Activated naive CD4-positive, alpha-beta T cell treated with anti-CD3 and anti-CD28 coated beads, Interleukin-2, amount 10 ng/mL, durations not matched to agents 7 days and 5 days (primary cell): ENCODE measurements at regions not wholly inside any gene's neighbourhood (a gene's known extent, or its start where the extent isn't known, plus 50 kb on each side); places are given as distances from the start of the nearest gene placed in this dataset.

ENCODE experiments used
- CTCF ChIA-PET: fragments of 350-600 bp; sonication (Branson Sonifier 250); formaldehyde crosslinking; loops from one replicate; lab custom pipeline; 2021; ENCODE audit warnings: antibody characterized with exemption; lab: Charles Lee
- DNase-seq: peaks from one replicate; pipeline ENCODE4 v3.0.0-alpha.2; 2020
- H3K27ac Mint-ChIP-seq: one replicate; pipeline ENCODE4 v1.8.0; 2021; ENCODE audit warnings: mild to moderate bottlenecking, moderate library complexity, mixed read lengths
- H3K27me3 Mint-ChIP-seq: one replicate; pipeline ENCODE4 v1.8.0; 2021; ENCODE audit warnings: mild to moderate bottlenecking, mixed read lengths
- H3K36me3 Mint-ChIP-seq: one replicate; pipeline ENCODE4 v1.8.0; 2021; ENCODE audit warnings: mixed read lengths
- H3K4me1 Mint-ChIP-seq: one replicate; pipeline ENCODE4 v1.8.0; 2021; ENCODE audit warnings: mixed read lengths
- H3K4me3 Mint-ChIP-seq: one replicate; pipeline ENCODE4 v1.8.0; 2021; ENCODE audit warnings: mild to moderate bottlenecking, moderate library complexity, mixed read lengths
- H3K9me3 Mint-ChIP-seq: one replicate; pipeline ENCODE4 v1.8.0; 2021; ENCODE audit warnings: mixed read lengths

DNA sequence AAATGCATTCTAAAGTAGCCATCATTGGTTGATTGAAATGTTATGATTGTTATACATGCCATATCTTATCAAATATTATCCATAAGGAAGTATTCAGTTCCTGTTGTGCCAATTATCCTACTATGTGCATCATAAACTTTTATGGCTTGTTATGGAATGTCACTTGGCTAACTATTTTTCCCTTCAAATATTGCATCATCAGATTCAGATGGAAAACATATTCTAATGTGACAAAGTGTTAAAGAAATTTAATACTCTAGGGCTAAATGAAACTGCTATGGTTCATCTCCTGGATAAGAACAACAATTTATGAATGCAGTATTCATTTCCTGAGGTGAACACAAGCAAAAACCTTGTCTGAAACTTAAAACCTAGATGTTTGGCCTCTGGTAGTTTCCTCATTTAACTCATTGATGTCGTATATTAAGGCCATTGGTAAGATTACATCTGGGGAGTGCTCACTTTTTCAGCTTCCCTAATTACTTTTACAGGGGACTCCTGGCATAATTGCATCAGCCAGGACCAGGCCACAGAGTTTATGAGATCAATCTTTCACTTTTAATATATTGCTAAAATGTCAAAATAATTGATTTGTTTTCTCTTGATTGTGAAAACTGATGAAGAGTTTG lies 134.9 kb upstream of the CEP162 start:
- H3K36me3 Mint-ChIP-seq = no peaks in the 10 kb centered on the region
- no peaks in the 10 kb centered on the region for H3K27me3 Mint-ChIP-seq
- no peak for DNase-seq
- no peaks in the 10 kb centered on the region for H3K9me3 Mint-ChIP-seq
- no peaks in the 10 kb centered on the region for H3K4me1 Mint-ChIP-seq
- CTCF ChIA-PET = no interaction called here
- H3K4me3 Mint-ChIP-seq = no peak overlapping the region
- no peak overlapping the region for H3K27ac Mint-ChIP-seq

GRCh38 chr6:84361372-84362192 lies 134.1 kb upstream of the CEP162 start:
- H3K4me3 Mint-ChIP-seq = no peak overlapping the region
- no peak for DNase-seq
- CTCF ChIA-PET = no interaction called here

GRCh38 chr6:84360039-84360438 lies 132.6 kb upstream of the CEP162 start:
- CTCF ChIA-PET = no interaction called here

More at GRCh38 chr6:84361372-84362192, 134.1 kb upstream of the CEP162 start:
- H3K36me3 Mint-ChIP-seq = no peaks in the 10 kb centered on the region
- no peaks in the 10 kb centered on the region for H3K4me1 Mint-ChIP-seq
- no peaks in the 10 kb centered on the region for H3K27me3 Mint-ChIP-seq
- no peak overlapping the region for H3K27ac Mint-ChIP-seq
- H3K9me3 Mint-ChIP-seq = no peaks in the 10 kb centered on the region

GRCh38 chr6:84358581-84358980 lies 131.1 kb upstream of the CEP162 start:
- Mint-ChIP-seq H3K4me1 (no peaks in the 10 kb centered on the region), H3K27me3 (no peaks in the 10 kb centered on the region), H3K36me3 (no peaks in the 10 kb centered on the region), H3K4me3 (no peak overlapping the region), H3K9me3 (no peaks in the 10 kb centered on the region), H3K27ac (no peak overlapping the region)
- CTCF ChIA-PET = no interaction called here
- no peak for DNase-seq

More at GRCh38 chr6:84360039-84360438, 132.6 kb upstream of the CEP162 start:
- DNase-seq = no peak
- Mint-ChIP-seq H3K27me3 (no peaks in the 10 kb centered on the region), H3K4me1 (no peaks in the 10 kb centered on the region), H3K4me3 (no peak overlapping the region), H3K9me3 (no peaks in the 10 kb centered on the region), H3K36me3 (no peaks in the 10 kb centered on the region), H3K27ac (no peak overlapping the region)

GRCh38 chr6:84357631-84358030 lies 130.2 kb upstream of the CEP162 start:
- DNase-seq = no peak
- Mint-ChIP-seq H3K27me3 (no peaks in the 10 kb centered on the region), H3K9me3 (no peaks in the 10 kb centered on the region), H3K27ac (no peak overlapping the region), H3K4me3 (no peak overlapping the region), H3K36me3 (no peaks in the 10 kb centered on the region), H3K4me1 (no peaks in the 10 kb centered on the region)
- CTCF ChIA-PET = no interaction called here

GRCh38 chr6:84356907-84357306 lies 129.5 kb upstream of the CEP162 start:
- Mint-ChIP-seq H3K9me3 (no peaks in the 10 kb centered on the region), H3K27me3 (no peaks in the 10 kb centered on the region), H3K4me3 (no peak overlapping the region), H3K36me3 (no peaks in the 10 kb centered on the region), H3K27ac (no peak overlapping the region), H3K4me1 (no peaks in the 10 kb centered on the region)
- CTCF ChIA-PET = no interaction called here
- no peak for DNase-seq

- no peak overlapping the region for H3K4me3 Mint-ChIP-seq
- H3K27ac Mint-ChIP-seq = no peak overlapping the region
These were observed 126.3 kb upstream of the CEP162 start for GRCh38 chr6:84353459-84354423.

DNA sequence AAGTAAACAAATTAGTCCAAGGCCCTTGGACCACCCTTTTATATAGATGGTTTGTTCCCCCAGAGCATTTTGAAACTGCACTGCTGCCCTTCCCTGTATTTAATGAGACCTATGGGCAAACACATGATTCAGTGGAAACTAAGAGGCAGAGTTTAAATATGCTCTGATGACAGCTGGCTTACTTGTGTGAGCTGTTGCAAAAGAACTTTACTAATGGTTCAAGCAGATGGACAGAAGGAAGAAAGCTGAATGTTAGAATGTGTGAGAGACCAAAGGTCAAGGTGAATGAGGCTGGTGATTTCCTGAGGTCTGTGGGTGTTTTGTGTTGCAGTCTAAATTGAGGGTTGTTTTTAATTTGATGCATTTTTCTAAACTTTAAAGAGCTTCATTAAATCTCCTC lies 123.0 kb upstream of the CEP162 start:
- CTCF ChIA-PET = no interaction called here
- Mint-ChIP-seq H3K4me3 (no peak overlapping the region), H3K36me3 (no peaks in the 10 kb centered on the region), H3K9me3 (no peaks in the 10 kb centered on the region), H3K4me1 (no peaks in the 10 kb centered on the region), H3K27ac (no peak overlapping the region), H3K27me3 (no peaks in the 10 kb centered on the region)
- no peak for DNase-seq

More at GRCh38 chr6:84353459-84354423, 126.3 kb upstream of the CEP162 start:
- CTCF ChIA-PET = no interaction called here
- H3K36me3 Mint-ChIP-seq = no peaks in the 10 kb centered on the region
- H3K9me3 Mint-ChIP-seq = no peaks in the 10 kb centered on the region
- no peaks in the 10 kb centered on the region for H3K27me3 Mint-ChIP-seq
- H3K4me1 Mint-ChIP-seq = no peaks in the 10 kb centered on the region
- DNase-seq = no peak

- Mint-ChIP-seq H3K4me3 (no peak overlapping the region), H3K27ac (no peak overlapping the region), H3K36me3 (no peaks in the 10 kb centered on the region), H3K4me1 (no peaks in the 10 kb centered on the region), H3K9me3 (no peaks in the 10 kb centered on the region), H3K27me3 (no peaks in the 10 kb centered on the region)
- CTCF ChIA-PET = no interaction called here
- no peak for DNase-seq
These were observed 122.1 kb upstream of the CEP162 start for GRCh38 chr6:84349542-84349941.

- H3K4me3 Mint-ChIP-seq = no peak overlapping the region
- no peaks in the 10 kb centered on the region for H3K9me3 Mint-ChIP-seq
- DNase-seq = no peak
- H3K27me3 Mint-ChIP-seq = no peaks in the 10 kb centered on the region
- CTCF ChIA-PET = no interaction called here
- H3K36me3 Mint-ChIP-seq = no peaks in the 10 kb centered on the region
- no peaks in the 10 kb centered on the region for H3K4me1 Mint-ChIP-seq
- no peak overlapping the region for H3K27ac Mint-ChIP-seq
These were observed 121.4 kb upstream of the CEP162 start for GRCh38 chr6:84348801-84349200.

DNA sequence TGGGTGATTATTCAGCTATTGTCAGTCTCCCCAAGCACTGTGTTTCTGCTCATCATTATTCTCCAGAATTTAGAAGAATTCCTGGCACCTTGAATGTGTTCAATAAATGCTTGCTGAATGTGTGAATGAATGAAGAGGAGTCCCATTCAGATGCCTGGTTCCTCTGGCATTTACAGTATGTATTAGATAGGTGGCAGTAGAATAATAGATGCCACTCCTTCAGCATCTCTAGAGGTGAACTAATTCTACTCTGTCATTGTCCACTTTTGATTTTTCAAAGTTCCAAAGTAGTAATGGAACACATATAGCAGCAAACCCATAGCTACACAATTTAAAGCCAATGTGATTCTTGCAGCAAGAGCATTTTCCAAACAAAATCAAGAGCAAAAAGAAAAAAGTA lies 118.9 kb upstream of the CEP162 start:
- H3K4me3 Mint-ChIP-seq = no peak overlapping the region
- no peak overlapping the region for H3K27ac Mint-ChIP-seq
- no peaks in the 10 kb centered on the region for H3K36me3 Mint-ChIP-seq
- CTCF ChIA-PET = no interaction called here
- no peaks in the 10 kb centered on the region for H3K4me1 Mint-ChIP-seq
- no peaks in the 10 kb centered on the region for H3K9me3 Mint-ChIP-seq
- H3K27me3 Mint-ChIP-seq = no peaks in the 10 kb centered on the region
- DNase-seq = no peak

- CTCF ChIA-PET = no interaction called here
These were observed 116.6 kb upstream of the CEP162 start for GRCh38 chr6:84344005-84344404.

DNA sequence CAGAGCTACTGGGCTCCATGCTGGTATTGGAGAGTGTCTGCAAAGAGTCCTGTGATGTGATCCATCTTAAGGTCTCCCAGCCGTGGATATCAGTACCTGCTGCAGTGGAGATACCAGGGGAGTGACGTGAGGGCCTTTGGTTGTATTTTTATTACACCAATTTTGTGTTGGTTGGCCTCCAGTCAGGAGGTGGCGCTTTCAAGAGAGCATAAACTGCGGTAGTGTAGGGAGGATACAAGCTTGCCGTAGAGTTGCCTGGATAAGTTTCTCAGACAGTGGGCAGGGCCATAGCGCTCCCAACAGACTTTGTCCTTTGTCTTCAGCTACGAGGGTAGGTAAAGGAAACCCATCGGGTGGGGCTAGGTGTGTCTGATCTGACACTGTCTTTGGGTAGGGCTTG lies 113.0 kb upstream of the CEP162 start:
- CTCF ChIA-PET = no interaction called here
- no peaks in the 10 kb centered on the region for H3K36me3 Mint-ChIP-seq
- no peaks in the 10 kb centered on the region for H3K4me1 Mint-ChIP-seq
- H3K9me3 Mint-ChIP-seq = peaks cover 5% of the 10 kb centered on the region
- H3K27ac Mint-ChIP-seq = no peak overlapping the region
- no peaks in the 10 kb centered on the region for H3K27me3 Mint-ChIP-seq
- H3K4me3 Mint-ChIP-seq = no peak overlapping the region
- no peak for DNase-seq

More at GRCh38 chr6:84344005-84344404, 116.6 kb upstream of the CEP162 start:
- Mint-ChIP-seq H3K9me3 (no peaks in the 10 kb centered on the region), H3K27ac (no peak overlapping the region), H3K27me3 (no peaks in the 10 kb centered on the region), H3K36me3 (no peaks in the 10 kb centered on the region), H3K4me1 (no peaks in the 10 kb centered on the region), H3K4me3 (no peak overlapping the region)
- DNase-seq = no peak

- Mint-ChIP-seq H3K4me3 (no peak overlapping the region), H3K36me3 (no peaks in the 10 kb centered on the region), H3K9me3 (peaks cover 5% of the 10 kb centered on the region), H3K4me1 (no peaks in the 10 kb centered on the region), H3K27ac (no peak overlapping the region), H3K27me3 (no peaks in the 10 kb centered on the region)
- no peak for DNase-seq
- CTCF ChIA-PET = no interaction called here
These were observed 106.4 kb upstream of the CEP162 start for GRCh38 chr6:84333842-84334241.
